Mucosa of descending colon (tissue), 3 donors: ENCODE measurements at regions not wholly inside any gene's neighbourhood (a gene's known extent, or its start where the extent isn't known, plus 50 kb on each side); places are given as distances from the start of the nearest gene placed in this dataset.
"Not testable (repeated sequence)": the region's sequence is repeated elsewhere in the genome, so short reads cannot be mapped to it uniquely, and the experiment has no call there.

ENCODE experiments used
- ATAC-seq: fragments of 200-7000 bp; cut with Tn5 transposase; one replicate; pipeline ENCODE4 v1.9.1; 2020; ENCODE audit warnings: mild to moderate bottlenecking, moderate library complexity
- DNase-seq, 3 donors: peaks; one replicate each; pipeline ENCODE4 v3.0.0-alpha.2; 2020
- H3K36me3 ChIP-seq: fragments of 200-600 bp; one replicate; pipeline ENCODE4 v1.8.0; 2021; ENCODE audit warnings: low read depth, mild to moderate bottlenecking
- H3K4me1 ChIP-seq: fragments of 200-600 bp; one replicate; pipeline ENCODE4 v1.8.0; 2021; ENCODE audit warnings: low read depth, mild to moderate bottlenecking
- H3K4me3 ChIP-seq: fragments of 200-600 bp; one replicate; pipeline ENCODE4 v1.8.0; 2021; ENCODE audit warnings: mild to moderate bottlenecking
- H3K9me3 ChIP-seq: fragments of 200-600 bp; one replicate; pipeline ENCODE4 v1.8.0; 2021; ENCODE audit warnings: mild to moderate bottlenecking
- CTCF ChIP-seq: fragments of 200-600 bp; IDR thresholded peaks from one replicate; pipeline ENCODE4 v1.8.0; 2022; ENCODE audit warnings: antibody characterized with exemption, mild to moderate bottlenecking
- intact Hi-C, 2 donors: fragments of 100-400 bp; cut with DNase I in 1 of 2; cut with micrococcal nuclease in 1 of 2; formaldehyde crosslinking; loops; one replicate each; pipeline versions ENCODE4 v1.11.0 to v1.11.1; 2022; cut with DNase I, micrococcal nuclease
- donor health status: DM: no; HTN: no; CAD: no; lungs with moderate emphysema.
- donor health status: DM: no; HTN: no; CAD: no.
- donor health status: DM: no; HTN: yes; CAD: no.

GRCh38 chr3:20537234-20537633, 351.2 kb upstream of the SGO1 start:
- Histone ChIP-seq H3K4me1 (no peaks in the 10 kb centered on the region), H3K36me3 (no peaks in the 10 kb centered on the region), H3K9me3 (peaks cover 9% of the 10 kb centered on the region), H3K4me3 (no peak overlapping the region)
- ATAC-seq (no peak), DNase-seq (no peak)
- intact Hi-C loops, result no loop called here
- TF ChIP-seq CTCF, result no peak

- no peaks in the 10 kb centered on the region for H3K4me1 ChIP-seq
- intact Hi-C loops, result no loop called here
- H3K4me3 ChIP-seq, result no peak overlapping the region
- DNase-seq (no peak), ATAC-seq (no peak)
- no peak for TF ChIP-seq CTCF
- H3K9me3 ChIP-seq, result peaks cover 4% of the 10 kb centered on the region
- no peaks in the 10 kb centered on the region for H3K36me3 ChIP-seq
Measured at GRCh38 chr3:20529911-20530310, 343.9 kb upstream of the SGO1 start.

- H3K4me1 ChIP-seq, result no peaks in the 10 kb centered on the region
- no peaks in the 10 kb centered on the region for H3K36me3 ChIP-seq
- H3K9me3 ChIP-seq, result peaks cover 4% of the 10 kb centered on the region
- intact Hi-C loops, result no loop called here
- H3K4me3 ChIP-seq, result no peak overlapping the region
- ATAC-seq (no peak), DNase-seq (no peak)
- TF ChIP-seq CTCF, result no peak
Measured at GRCh38 chr3:20528180-20528770, 342.3 kb upstream of the SGO1 start.

GRCh38 chr3:20527368-20527767, 341.4 kb upstream of the SGO1 start:
- Histone ChIP-seq H3K36me3 (no peaks in the 10 kb centered on the region), H3K4me3 (no peak overlapping the region), H3K9me3 (peaks cover 5% of the 10 kb centered on the region), H3K4me1 (no peaks in the 10 kb centered on the region)
- no peak for TF ChIP-seq CTCF
- ATAC-seq (no peak), DNase-seq (no peak)
- intact Hi-C loops, result no loop called here

GRCh38 chr3:20524328-20524727, 338.3 kb upstream of the SGO1 start:
- Histone ChIP-seq H3K36me3 (no peaks in the 10 kb centered on the region), H3K4me1 (no peaks in the 10 kb centered on the region), H3K9me3 (peaks cover 1% of the 10 kb centered on the region), H3K4me3 (no peak overlapping the region)
- intact Hi-C loops, result no loop called here
- ATAC-seq (no peak), DNase-seq (no peak)
- no peak for TF ChIP-seq CTCF

- Histone ChIP-seq H3K4me3 (no peak overlapping the region), H3K9me3 (peaks cover 1% of the 10 kb centered on the region), H3K4me1 (no peaks in the 10 kb centered on the region), H3K36me3 (no peaks in the 10 kb centered on the region)
- no peak for DNase-seq
- no peak for TF ChIP-seq CTCF
- intact Hi-C loops, result no loop called here
- no peak for ATAC-seq
Measured at GRCh38 chr3:20523293-20523692, 337.3 kb upstream of the SGO1 start.

GRCh38 chr3:20517316-20517715, 331.3 kb upstream of the SGO1 start:
- H3K4me1 ChIP-seq, H3K4me3 ChIP-seq, H3K9me3 ChIP-seq, intact Hi-C loops, DNase-seq, ATAC-seq, H3K36me3 ChIP-seq: not testable (repeated sequence)
